RWPE1 (cell line): ENCODE measurements at regions not wholly inside any gene's neighbourhood (a gene's known extent, or its start where the extent isn't known, plus 50 kb on each side); places are given as distances from the start of the nearest gene placed in this dataset.
"Not testable (repeated sequence)": the region's sequence is repeated elsewhere in the genome, so short reads cannot be mapped to it uniquely, and the experiment has no call there.

ENCODE experiments used
- CTCF ChIA-PET: fragments of 350-600 bp; sonication (Branson Sonifier 250); formaldehyde crosslinking; extraction: SDS; loops from one replicate; lab custom pipeline; 2021; lab: Yijun Ruan, JAX
- POLR2A ChIA-PET: fragments of 400-600 bp; formaldehyde crosslinking; extraction: SDS; loops from one replicate; lab custom pipeline; 2020; ENCODE audit warnings: antibody characterized with exemption; ENCODE audit not compliant: low non-redundant PET; lab: Yijun Ruan, JAX
- DNase-seq: peaks from one replicate; pipeline ENCODE4 v3.0.0; 2012; ENCODE audit warnings: low spot score
- H3K27ac ChIP-seq: fragments of 450-650 bp; 2 replicates; pipeline ENCODE4 v1.5.1; 2017
- CTCF ChIP-seq: fragments of 450-650 bp; conservative IDR thresholded peaks from 2 replicates; pipeline ENCODE4 v1.5.1; 2017; ENCODE audit warnings: low read depth, mild to moderate bottlenecking

DNA sequence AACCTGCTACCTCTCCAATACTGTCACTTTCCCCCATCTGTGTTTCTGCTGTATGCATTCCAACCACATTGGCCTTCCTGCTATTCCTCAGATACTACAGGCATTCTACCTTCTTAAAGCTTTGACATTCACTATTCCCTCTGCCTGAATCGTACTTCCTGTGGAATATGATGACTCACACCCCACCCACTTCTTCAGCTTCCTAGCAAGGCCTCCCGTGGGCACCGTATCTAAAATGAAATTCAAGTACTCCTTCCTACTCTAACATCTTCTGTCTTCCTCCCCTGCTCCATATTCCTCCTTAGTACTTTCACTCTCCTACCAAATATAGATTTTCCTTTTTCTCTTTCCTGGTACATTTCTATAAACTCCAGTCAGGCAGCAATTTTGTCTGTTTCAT, 710.4 kb downstream of the RNF144A start:
- ChIA-PET POLR2A (no interaction called here), CTCF (interaction anchor here (0.6 kb wide), 1 partner anchor 379 kb away, joined by 3 read pairs; no protein-coding TSS in a partner anchor)
- no peak for TF ChIP-seq CTCF
- H3K27ac ChIP-seq = no peak overlapping the region
- no peak for DNase-seq

DNA sequence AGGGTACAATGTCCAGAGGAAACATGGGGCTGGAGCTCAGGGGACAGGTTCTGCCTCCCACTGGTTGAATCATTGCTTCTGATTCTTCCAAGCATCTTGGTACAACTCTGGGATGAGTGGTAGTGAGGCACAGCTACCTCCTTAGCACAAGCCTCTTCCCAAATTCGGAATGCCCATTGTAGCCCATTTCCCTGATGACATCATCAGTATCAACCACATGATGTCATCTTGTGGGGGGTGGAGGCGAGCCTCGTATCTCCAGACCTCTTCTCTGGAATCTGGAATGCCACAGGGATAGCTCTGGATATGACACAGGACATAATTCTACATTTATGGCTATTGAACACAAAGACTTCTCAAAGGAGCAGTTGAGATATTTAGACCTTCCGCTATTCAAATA, 715.2 kb downstream of the RNF144A start:
- no peak for TF ChIP-seq CTCF
- H3K27ac ChIP-seq = no peak overlapping the region
- POLR2A ChIA-PET = no interaction called here
- DNase-seq = no peak
- CTCF ChIA-PET = interaction anchor here (0.6 kb wide), 1 partner anchor 85 kb away, joined by 4 read pairs; no protein-coding TSS in a partner anchor

DNA sequence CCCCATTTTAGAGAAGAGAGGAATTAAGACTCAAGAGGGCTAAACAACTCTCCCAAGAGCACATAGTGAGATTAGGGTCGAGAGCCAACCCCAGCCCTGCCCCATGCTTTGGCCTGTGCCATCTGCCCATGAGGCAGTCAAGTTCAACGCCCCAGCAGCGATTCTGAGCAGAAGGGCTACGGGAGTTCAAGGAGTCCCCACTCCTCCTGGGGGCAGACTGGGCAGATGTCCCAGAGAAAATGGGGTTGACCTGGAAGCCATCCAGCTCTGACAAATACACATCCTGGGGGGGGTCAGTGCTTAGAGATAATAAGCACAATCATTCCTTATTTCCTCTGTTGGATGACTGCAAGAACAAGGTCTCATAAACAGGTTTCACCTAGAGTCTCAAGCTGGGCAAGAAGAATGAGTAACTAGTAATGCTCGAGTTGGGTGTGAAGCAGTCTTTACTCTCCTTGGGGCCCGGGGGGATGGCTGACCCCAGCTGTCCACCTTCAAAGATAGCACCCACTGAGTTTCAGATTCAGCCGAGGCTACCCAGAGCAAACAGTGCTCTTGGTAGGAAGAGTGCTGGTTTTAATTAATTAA, 716.4 kb downstream of the RNF144A start:
- CTCF ChIA-PET = no interaction called here
- POLR2A ChIA-PET = no interaction called here
- DNase-seq = no peak
- H3K27ac ChIP-seq = no peak overlapping the region
- TF ChIP-seq CTCF = no peak

- H3K27ac ChIP-seq = no peak overlapping the region
- no peak for DNase-seq
- TF ChIP-seq CTCF = no peak
- ChIA-PET POLR2A (no interaction called here), CTCF (no interaction called here)
These were observed 717.2 kb downstream of the RNF144A start for GRCh38 chr2:7634409-7634808.

GRCh38 chr2:7639476-7639875, 722.3 kb downstream of the RNF144A start:
- DNase-seq = no peak
- ChIA-PET CTCF (no interaction called here), POLR2A (no interaction called here)
- no peak for TF ChIP-seq CTCF
- no peak overlapping the region for H3K27ac ChIP-seq

- H3K27ac ChIP-seq, CTCF ChIA-PET, POLR2A ChIA-PET, DNase-seq: not testable (repeated sequence)
These were observed 724.1 kb downstream of the RNF144A start for GRCh38 chr2:7641272-7641671.

- POLR2A ChIA-PET = no interaction called here
- DNase-seq = no peak
- H3K27ac ChIP-seq = no peak overlapping the region
- CTCF ChIA-PET = interaction anchor here (0.6 kb wide), 2 partner anchors 75 to 389 kb away, joined by 3 read pairs; no protein-coding TSS in a partner anchor
- no peak for TF ChIP-seq CTCF
These were observed 728.8 kb downstream of the RNF144A start for GRCh38 chr2:7646024-7646423.
